Esophagus muscularis mucosa (tissue), 4 donors: ENCODE measurements at regions not wholly inside any gene's neighbourhood (a gene's known extent, or its start where the extent isn't known, plus 50 kb on each side); places are given as distances from the start of the nearest gene placed in this dataset.

Source experiments
- DNase-seq: peaks from one replicate; pipeline ENCODE4 v3.0.0-alpha.2; 2017; ENCODE audit errors: extremely low spot score
- H3K27ac ChIP-seq, 4 donors: fragments of 200-600 bp; sonication (generic); replicated peaks in 1 of 4; 1 replicate in 3 of 4; 2 replicates in 1 of 4; pipeline ENCODE4 v1.5.1; 2016 to 2019; ENCODE audit warnings: mild to moderate bottlenecking in 1 of 4
- H3K27me3 ChIP-seq, 4 donors: fragments of 200-600 bp; sonication (generic); one replicate each; pipeline versions ENCODE4 v1.5.1 to v1.6.0; 2016 to 2019
- H3K36me3 ChIP-seq, 4 donors: fragments of 200-600 bp; sonication (generic); one replicate each; pipeline ENCODE4 v1.5.1; 2016 to 2019
- H3K4me1 ChIP-seq, 4 donors: fragments of 200-600 bp; sonication (generic); one replicate each; pipeline ENCODE4 v1.5.1; 2016 to 2019
- H3K4me3 ChIP-seq, 4 donors: fragments of 200-600 bp; sonication (generic); 1 replicate in 2 of 4; 2 replicates in 2 of 4; pipeline ENCODE4 v1.5.1; 2016 to 2019; ENCODE audit warnings: mild to moderate bottlenecking in 4 of 4, moderate library complexity in 1 of 4
- H3K9me3 ChIP-seq, 4 donors: fragments of 200-600 bp; sonication (generic); 1 replicate in 3 of 4; 2 replicates in 1 of 4; pipeline ENCODE4 v1.5.1; 2016 to 2019
- EP300 ChIP-seq: sonication (generic); formaldehyde crosslinking; IDR thresholded peaks from one replicate; pipeline ENCODE4 v1.6.1; 2017; ENCODE audit warnings: antibody characterized with exemption
- POLR2A ChIP-seq: fragments of 450-650 bp; IDR thresholded peaks from one replicate; pipeline ENCODE4 v1.6.1; 2017; ENCODE audit warnings: antibody characterized with exemption, moderate library complexity, mild to moderate bottlenecking, low read depth
- POLR2AphosphoS5 ChIP-seq, 2 donors: sonication (generic); formaldehyde crosslinking; IDR thresholded peaks; one replicate each; pipeline ENCODE4 v1.6.1; 2017; ENCODE audit warnings: antibody characterized with exemption in 2 of 2
- WGBS: methylation state at CpG from one replicate; pipeline ENCODE4 v1.1.5; 2018; 5-methylcytosine and 5-hydroxymethylcytosine counted together
- intact Hi-C: fragments of 100-400 bp; cut with DNase I; formaldehyde crosslinking; loops from one replicate; pipeline ENCODE4 v1.15.1; 2023
- TF ChIP-seq, protein P1 (sequence below), 3 experiments: fragments of 200-600 bp in 2 of 3; fragments of 450-650 bp in 1 of 3; sonication (generic) in 2 of 3; IDR thresholded peaks; one replicate each; pipeline ENCODE4 v1.5.1; 2017 to 2019; ENCODE audit warnings: antibody characterized with exemption in 3 of 3, mild to moderate bottlenecking in 2 of 3, moderate library complexity in 1 of 3

DNA sequence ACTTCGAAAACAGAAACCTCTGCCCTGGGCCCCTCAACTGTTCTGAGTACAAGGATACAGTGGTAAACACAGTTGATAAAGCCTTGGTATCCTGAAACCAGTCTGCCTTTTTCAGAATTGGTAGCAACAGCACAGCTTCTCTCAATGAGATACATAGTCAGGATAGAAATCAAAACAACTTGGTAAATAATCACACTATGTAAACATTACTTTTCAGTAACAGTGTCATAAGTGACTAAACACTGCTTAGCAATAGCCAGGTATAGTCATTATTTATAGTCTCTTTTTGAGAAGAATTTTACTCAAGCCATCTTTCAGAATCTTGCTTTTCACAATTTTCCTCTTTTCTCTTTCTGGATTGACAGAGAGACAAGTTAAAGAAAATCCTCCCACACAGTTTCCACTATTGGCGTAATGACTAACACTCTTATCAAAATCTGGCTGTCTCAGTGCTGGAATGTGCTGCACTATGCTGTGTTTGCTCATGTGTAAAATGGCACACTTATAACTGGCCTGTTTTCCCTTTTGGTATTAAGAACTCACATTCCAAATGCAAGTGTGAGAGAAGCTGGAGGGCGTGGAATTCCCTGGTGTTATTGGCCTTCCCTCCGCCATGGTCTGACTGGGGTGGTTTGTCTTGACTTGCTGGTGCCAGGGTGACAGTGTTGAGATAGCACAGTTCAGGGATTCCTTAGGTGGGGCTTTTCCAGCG lies 368.8 kb downstream of the TDRD3 start:
- H3K36me3 ChIP-seq, result no peaks in the 10 kb centered on the region
- intact Hi-C loops, result no loop called here
- H3K4me1 ChIP-seq, result no peaks in the 10 kb centered on the region
- TF ChIP-seq, protein P1, sequence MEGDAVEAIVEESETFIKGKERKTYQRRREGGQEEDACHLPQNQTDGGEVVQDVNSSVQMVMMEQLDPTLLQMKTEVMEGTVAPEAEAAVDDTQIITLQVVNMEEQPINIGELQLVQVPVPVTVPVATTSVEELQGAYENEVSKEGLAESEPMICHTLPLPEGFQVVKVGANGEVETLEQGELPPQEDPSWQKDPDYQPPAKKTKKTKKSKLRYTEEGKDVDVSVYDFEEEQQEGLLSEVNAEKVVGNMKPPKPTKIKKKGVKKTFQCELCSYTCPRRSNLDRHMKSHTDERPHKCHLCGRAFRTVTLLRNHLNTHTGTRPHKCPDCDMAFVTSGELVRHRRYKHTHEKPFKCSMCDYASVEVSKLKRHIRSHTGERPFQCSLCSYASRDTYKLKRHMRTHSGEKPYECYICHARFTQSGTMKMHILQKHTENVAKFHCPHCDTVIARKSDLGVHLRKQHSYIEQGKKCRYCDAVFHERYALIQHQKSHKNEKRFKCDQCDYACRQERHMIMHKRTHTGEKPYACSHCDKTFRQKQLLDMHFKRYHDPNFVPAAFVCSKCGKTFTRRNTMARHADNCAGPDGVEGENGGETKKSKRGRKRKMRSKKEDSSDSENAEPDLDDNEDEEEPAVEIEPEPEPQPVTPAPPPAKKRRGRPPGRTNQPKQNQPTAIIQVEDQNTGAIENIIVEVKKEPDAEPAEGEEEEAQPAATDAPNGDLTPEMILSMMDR (IDR thresholded peaks at IDR 0.05), result no peak
- no peak for TF ChIP-seq POLR2A
- no peak for TF ChIP-seq EP300
- no peak for TF ChIP-seq POLR2AphosphoS5 (IDR thresholded peaks at IDR 0.05)
- H3K4me3 ChIP-seq, result no peak overlapping the region
- H3K9me3 ChIP-seq, result no peaks in the 10 kb centered on the region
- no peaks in the 10 kb centered on the region for H3K27me3 ChIP-seq
- 76% methylated on average over 5 of the region's 5 CpGs for WGBS
- DNase-seq, result no peak
- no peak overlapping the region for H3K27ac ChIP-seq

DNA sequence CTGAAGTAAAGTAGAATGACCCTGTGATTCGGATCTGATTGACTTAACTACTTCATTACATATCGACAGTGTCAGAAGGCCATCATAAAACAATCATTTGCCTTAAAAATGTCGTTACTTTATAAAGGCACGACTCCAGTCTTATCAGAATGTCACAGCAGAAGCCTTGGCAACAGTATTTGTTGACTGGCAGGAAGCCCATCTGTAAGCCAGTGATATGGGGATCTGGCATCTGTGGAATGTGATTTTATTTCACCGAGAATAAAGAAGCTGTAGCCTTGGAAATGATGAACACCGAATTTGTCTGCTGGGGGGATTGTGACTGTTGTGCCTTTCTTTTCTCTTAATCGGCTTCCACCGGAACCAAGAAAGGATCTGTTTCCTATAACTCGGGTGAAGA lies 362.5 kb downstream of the TDRD3 start:
- WGBS, result 38% methylated on average over 9 of the region's 9 CpGs
- intact Hi-C loops, result no loop called here
- no peaks in the 10 kb centered on the region for H3K9me3 ChIP-seq
- H3K4me3 ChIP-seq, result no peak overlapping the region
- TF ChIP-seq, protein P1 (IDR thresholded peaks at IDR 0.05), result no peak
- H3K27me3 ChIP-seq, result no peaks in the 10 kb centered on the region
- DNase-seq, result no peak
- no peaks in the 10 kb centered on the region for H3K4me1 ChIP-seq
- H3K36me3 ChIP-seq, result no peaks in the 10 kb centered on the region
- H3K27ac ChIP-seq, result no peak overlapping the region

DNA sequence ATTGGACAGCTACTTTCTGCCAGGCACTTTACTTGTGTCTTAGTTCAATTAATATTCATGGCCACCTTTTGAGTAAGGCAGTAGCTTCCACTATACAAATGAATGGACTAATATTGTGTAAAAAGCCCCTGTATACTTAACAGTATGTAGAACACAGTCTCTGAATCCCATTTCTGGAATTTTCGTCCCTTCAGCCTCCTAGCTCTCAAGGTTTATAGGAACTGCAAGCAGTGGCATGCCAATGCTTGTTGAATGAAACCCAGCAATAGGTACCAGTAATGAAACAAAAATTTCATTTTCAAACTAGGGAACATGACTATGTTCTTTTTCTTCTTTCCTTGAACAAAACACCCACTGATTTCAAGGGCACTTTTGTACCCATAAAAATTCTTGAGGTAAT lies 361.6 kb downstream of the TDRD3 start:
- intact Hi-C loops, result no loop called here
- Histone ChIP-seq H3K36me3 (no peaks in the 10 kb centered on the region), H3K27ac (no peak overlapping the region), H3K4me3 (no peak overlapping the region), H3K4me1 (no peaks in the 10 kb centered on the region), H3K9me3 (no peaks in the 10 kb centered on the region), H3K27me3 (no peaks in the 10 kb centered on the region)
- DNase-seq, result no peak
- WGBS, result 71% methylated on average over 1 of the region's 1 CpG
- no peak for TF ChIP-seq POLR2A
- no peak for TF ChIP-seq POLR2AphosphoS5 (IDR thresholded peaks at IDR 0.05)
- TF ChIP-seq EP300, result no peak
- TF ChIP-seq, protein P1 (IDR thresholded peaks at IDR 0.05), result no peak

DNA sequence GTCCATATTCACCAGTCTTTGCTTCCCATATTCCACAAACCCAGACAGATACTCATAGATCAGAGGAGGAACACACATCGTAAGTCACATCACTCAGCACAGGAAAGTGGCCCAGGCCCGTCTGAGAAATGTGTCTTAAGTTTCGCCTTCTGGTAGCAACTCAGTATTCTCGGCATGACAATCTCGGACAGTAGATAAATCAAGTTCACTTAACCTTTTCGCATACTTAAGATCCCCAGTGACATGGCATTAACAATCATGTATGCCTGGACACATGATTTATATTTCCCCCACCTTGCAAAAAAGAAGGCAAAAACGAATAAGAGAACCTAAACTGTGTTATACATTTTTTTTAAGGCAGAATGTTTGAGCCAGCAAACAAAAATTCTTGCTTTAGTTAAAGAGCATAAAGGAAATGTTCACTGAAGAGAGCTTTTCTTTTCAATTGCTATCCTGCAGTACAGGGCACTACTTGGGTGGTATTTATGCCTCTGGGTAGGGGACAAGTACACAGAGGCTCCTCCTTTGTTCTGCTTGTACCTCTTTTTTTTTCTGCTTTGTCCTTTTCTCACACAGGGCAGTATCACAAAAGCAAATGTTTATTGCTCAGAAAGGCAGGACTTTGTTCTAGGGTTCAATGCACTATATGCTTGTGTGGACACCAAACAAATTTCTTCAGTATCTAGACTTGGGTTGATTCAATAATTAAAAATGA lies 360.6 kb downstream of the TDRD3 start:
- H3K27me3 ChIP-seq, result no peaks in the 10 kb centered on the region
- intact Hi-C loops, result no loop called here
- 76% methylated on average over 7 of the region's 7 CpGs for WGBS
- DNase-seq, result no peak
- TF ChIP-seq EP300 (no peak), POLR2A (no peak), POLR2AphosphoS5 (IDR thresholded peaks at IDR 0.05) (no peak)
- TF ChIP-seq, protein P1 (IDR thresholded peaks at IDR 0.05), result no peak
- no peaks in the 10 kb centered on the region for H3K9me3 ChIP-seq
- no peak overlapping the region for H3K27ac ChIP-seq
- no peaks in the 10 kb centered on the region for H3K36me3 ChIP-seq
- no peaks in the 10 kb centered on the region for H3K4me1 ChIP-seq
- H3K4me3 ChIP-seq, result no peak overlapping the region
